ENCODE measurements at regions not wholly inside any gene's neighbourhood (a gene's known extent, or its start where the extent isn't known, plus 50 kb on each side); places are given as distances from the start of the nearest gene placed in this dataset.

DNA sequence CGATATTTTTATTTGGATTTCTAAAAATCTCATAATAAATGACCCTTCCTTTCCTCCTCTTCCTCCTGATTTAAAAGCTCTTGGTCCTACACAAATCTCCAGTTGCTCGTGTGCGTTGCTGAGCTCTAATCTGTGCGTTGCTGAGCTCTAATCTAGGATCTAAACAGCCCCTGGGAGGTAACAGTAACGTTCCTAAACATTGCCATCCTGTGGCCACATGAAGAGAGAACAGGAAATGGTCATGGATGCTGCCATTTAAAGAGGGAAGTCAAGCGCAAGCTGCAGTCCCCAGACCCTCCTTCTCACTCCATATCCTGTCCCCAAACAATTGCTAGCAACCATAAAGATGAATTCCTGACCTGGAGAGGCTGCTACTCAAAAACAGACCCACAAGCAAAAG is 170.8 kb downstream of the NUFIP1 start:
- intact Hi-C loops (cut with DNase I), result no loop called here
- DNase-seq, result no peak
- ATAC-seq (ENCODE audit: poor library complexity), result no peak

DNA sequence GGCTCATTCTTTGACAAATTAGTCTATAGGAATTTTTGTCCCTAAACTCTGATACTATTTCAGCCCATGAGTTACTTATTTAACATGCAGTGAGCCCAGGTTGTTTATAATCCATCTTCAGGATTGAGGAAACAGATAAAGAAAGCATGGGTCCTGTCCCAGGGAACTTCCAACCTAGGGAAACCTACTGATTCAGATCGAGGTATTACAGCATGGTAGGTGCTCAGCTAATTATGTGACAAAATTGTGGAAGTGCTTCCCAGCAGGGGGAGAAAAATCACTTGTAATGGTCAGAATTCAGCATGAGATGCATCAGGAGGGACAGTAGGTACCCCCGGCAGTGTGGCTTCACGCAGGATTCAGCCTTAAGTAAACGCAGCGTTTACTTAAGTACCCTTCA is 171.3 kb downstream of the NUFIP1 start:
- DNase-seq (no peak), ATAC-seq (ENCODE audit: poor library complexity) (no peak)
- intact Hi-C loops (cut with DNase I), result no loop called here

DNA sequence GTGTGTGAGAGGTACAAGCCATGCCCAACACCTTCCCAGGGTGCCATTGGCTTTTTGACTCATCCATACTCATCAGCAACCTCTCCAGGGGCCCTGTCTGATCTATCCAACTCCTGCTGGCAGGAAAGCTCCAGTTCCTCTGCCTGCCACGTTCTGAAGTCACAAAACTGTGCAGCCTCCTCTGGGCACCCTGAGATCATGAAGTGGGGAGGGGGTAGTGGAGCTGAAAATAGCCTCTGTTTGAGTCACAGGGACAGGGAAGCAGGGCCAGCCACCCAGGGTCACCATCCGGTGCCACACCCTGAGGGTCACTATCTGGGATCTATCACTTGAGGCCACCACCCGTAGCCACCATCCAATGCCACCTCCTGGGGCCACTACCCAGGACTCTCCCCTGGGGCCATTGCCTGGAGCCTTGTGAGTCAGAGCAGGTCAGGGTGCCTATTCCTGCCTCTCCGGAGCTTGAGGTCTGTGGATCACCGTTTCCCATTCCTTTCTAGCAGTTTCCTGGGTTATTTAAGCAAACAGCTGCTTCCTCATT is 172.1 kb downstream of the NUFIP1 start:
- DNase-seq (no peak), ATAC-seq (ENCODE audit: poor library complexity) (no peak)
- intact Hi-C loops (cut with DNase I), result no loop called here

- DNase-seq (no peak), ATAC-seq (ENCODE audit: poor library complexity) (no peak)
- intact Hi-C loops (cut with DNase I), result no loop called here
Observed at GRCh38 chr13:44816701-44817100, 172.6 kb downstream of the NUFIP1 start.

- ATAC-seq (ENCODE audit: poor library complexity) (no peak), DNase-seq (no peak)
- intact Hi-C loops (cut with DNase I), result no loop called here
Observed at GRCh38 chr13:44815623-44816022, 173.6 kb downstream of the NUFIP1 start.

DNA sequence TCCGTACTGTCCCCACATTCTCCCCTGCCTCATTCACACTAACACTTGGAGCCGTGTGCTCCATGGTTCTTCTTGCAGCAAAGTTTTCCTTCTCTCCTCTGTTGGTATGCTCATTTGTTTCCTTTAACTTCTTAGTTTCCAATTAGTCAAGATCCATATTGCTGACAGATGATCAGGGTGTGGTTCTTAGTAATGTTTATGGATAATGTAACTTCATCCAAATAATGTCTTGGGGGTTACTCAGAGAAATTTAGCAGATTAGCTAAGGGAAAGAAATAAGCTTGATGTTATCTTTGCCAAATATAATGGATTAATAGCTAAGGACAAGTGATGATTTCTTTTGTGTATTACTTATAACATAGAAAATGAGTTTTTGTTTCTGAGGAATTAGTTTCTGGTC is 174.4 kb downstream of the NUFIP1 start:
- intact Hi-C loops (cut with DNase I), result no loop called here
- ATAC-seq (ENCODE audit: poor library complexity) (no peak), DNase-seq (no peak)

GRCh38 chr13:44814161-44814560 is 175.1 kb downstream of the NUFIP1 start:
- no peak for DNase-seq
- ATAC-seq (ENCODE audit: poor library complexity), result no peak
- intact Hi-C loops (cut with DNase I), result no loop called here

GRCh38 chr13:44812818-44813217 is 176.5 kb downstream of the NUFIP1 start:
- intact Hi-C loops (cut with DNase I), result no loop called here
- ATAC-seq (ENCODE audit: poor library complexity) (no peak), DNase-seq (no peak)

GRCh38 chr13:44810061-44810840 is 179.0 kb downstream of the NUFIP1 start:
- intact Hi-C loops (cut with DNase I), result no loop called here
- DNase-seq (no peak), ATAC-seq (ENCODE audit: poor library complexity) (peak; percentile 43)

- no peak for ATAC-seq (ENCODE audit: poor library complexity)
- intact Hi-C loops (cut with DNase I), result no loop called here
- no peak for DNase-seq
Observed at GRCh38 chr13:44809190-44809589, 180.1 kb downstream of the NUFIP1 start.

DNA sequence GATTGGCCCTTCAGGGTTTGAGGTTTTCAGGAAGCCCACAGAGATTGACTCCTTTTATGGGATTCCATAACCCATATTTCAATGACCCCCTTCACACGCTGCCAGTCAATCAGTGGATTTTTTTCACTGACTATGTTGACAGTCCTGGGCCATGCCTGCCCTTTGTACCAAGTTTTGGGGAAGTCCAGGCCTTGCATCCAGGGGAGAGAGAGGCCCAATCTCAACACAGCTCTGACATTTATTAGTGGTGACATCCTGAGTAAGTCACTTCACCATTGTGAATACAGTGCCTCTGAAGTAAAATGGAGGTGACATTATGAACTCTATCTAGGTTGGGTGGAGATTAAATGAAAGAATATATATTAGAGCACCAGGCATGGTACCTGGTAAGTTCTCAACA is 181.1 kb downstream of the NUFIP1 start:
- intact Hi-C loops (cut with DNase I), result no loop called here
- ATAC-seq (ENCODE audit: poor library complexity) (no peak), DNase-seq (no peak)

DNA sequence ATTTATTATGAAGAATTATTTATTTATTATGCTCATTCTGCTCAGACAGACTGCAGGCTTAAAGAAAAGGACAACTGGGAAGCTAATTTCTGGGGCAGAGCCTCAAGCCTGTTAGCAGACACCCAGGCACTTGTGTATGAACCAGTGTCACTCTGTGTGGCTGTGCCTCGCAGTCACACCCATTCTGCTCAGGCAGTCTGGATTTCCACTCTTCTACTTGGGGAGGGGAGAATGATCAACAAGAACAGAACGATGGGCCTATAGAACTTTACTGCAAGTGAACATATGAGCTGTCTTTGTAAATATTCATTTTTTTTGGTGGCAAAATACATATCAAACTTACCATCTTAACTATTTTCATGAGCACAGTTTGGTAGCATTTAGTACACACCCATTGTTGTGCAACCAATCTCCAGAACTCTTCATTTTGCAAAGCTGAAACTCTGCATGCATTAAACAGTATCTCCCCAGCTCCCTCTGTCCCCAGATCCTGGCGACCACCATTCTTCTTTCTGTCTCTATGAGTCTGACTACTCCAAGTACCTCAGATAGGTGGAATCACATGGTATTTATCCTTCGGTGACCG is 181.7 kb downstream of the NUFIP1 start:
- ATAC-seq (ENCODE audit: poor library complexity), result no peak
- no peak for DNase-seq
- intact Hi-C loops (cut with DNase I), result no loop called here

GRCh38 chr13:44806826-44807225 is 182.4 kb downstream of the NUFIP1 start:
- no peak for ATAC-seq (ENCODE audit: poor library complexity)
- intact Hi-C loops (cut with DNase I), result no loop called here

GRCh38 chr13:44805585-44805984 is 183.7 kb downstream of the NUFIP1 start:
- ATAC-seq (ENCODE audit: poor library complexity), result no peak
- intact Hi-C loops (cut with DNase I), result no loop called here
- no peak for DNase-seq

More at GRCh38 chr13:44806826-44807225, 182.4 kb downstream of the NUFIP1 start:
- DNase-seq, result no peak

DNA sequence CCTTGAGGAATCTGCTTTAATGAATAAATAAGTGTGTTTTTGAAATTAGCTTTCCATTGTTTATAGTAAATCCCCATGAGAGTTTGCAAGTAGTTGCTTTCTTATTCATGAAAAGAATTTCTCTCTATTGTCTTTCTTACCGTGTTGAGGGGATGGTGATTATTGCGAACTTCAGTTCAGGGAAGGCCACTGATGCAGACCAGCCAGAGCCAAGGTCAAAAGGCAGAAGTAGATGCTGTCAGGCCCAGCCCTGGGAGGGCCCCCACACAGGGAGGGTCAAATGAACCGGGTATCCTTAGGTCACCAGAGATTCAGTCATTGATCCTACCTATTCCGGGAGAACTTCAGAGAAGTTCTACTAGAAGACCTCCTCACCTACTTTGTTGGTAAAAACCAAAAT is 185.9 kb downstream of the NUFIP1 start:
- ATAC-seq (ENCODE audit: poor library complexity) (no peak), DNase-seq (no peak)
- intact Hi-C loops (cut with DNase I), result no loop called here

DNA sequence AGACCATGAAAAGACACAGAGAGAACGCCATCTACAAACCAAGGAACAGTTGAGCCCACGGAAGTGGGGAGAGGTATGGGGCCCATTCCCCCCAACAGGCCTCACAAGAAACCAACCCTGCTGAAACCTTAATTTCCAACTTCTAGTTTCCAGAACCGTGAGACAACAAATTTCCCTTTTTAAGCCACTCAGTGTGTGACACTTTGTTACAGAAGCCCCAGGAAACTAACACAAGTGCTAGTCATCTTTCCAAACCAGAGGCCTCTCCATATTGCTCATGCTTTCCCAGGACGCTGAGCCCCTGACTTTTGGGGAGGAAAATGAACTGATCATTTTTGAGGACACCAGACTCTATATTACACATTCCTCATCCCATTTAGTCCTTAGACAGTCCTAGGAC is 186.8 kb downstream of the NUFIP1 start:
- ATAC-seq (ENCODE audit: poor library complexity), result no peak
- intact Hi-C loops (cut with DNase I), result no loop called here

GRCh38 chr13:44801990-44802389 is 187.3 kb downstream of the NUFIP1 start:
- DNase-seq (no peak), ATAC-seq (ENCODE audit: poor library complexity) (no peak)
- intact Hi-C loops (cut with DNase I), result no loop called here

More for the DNA sequence above, 186.8 kb downstream of the NUFIP1 start:
- no peak for DNase-seq

DNA sequence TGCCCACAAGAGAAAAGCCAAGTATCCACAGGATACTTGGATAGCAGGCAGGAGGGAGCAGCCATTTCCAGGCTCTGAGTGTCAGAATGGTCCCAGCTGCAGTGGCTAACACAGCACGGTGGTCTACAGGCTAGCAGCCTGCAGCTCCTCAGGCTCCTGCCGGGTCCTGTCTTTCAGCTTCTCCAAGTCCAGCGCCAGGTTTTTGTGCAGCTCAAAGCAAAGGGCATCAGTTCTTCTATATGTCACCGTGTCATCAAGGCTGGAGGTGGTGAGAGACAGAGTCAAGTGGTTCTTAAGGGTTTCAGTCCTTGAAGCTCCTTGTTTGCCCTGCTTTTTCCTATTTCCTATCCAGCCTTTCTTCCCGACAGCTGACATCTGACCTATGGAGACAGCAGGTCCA is 188.6 kb downstream of the NUFIP1 start:
- no peak for ATAC-seq (ENCODE audit: poor library complexity)
- no peak for DNase-seq
- intact Hi-C loops (cut with DNase I), result no loop called here

DNA sequence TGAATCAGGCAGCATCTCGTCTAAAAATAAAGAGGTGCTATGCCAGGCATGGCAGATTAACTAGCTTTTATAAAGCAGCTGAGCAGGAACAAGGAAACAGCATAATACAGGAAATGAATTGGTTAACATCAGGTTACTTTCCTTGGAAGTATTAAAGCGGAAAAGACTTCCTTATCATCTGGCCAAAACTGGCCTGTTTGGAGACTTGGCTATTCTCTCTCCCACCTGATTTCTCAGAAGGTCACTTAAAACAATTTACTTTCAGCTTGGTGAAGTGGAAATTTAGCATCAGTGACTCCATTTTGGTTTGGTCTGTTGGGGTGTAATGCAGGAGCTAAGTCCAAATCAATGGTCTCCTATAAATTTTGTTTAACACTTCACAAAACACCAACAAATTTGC is 191.6 kb downstream of the NUFIP1 start:
- intact Hi-C loops (cut with DNase I), result no loop called here
- ATAC-seq (ENCODE audit: poor library complexity), result no peak
- no peak for DNase-seq

Data from Right ventricle myocardium superior (tissue), 1 donor.